SU-DHL-6 (cell line): ENCODE measurements at regions not wholly inside any gene's neighbourhood (a gene's known extent, or its start where the extent isn't known, plus 50 kb on each side); places are given as distances from the start of the nearest gene placed in this dataset.

ENCODE experiments used
- CTCF ChIP-seq: fragments of 200-600 bp; sonication (generic); IDR thresholded peaks from one replicate; pipeline ENCODE4 v1.5.1; 2017; ENCODE audit warnings: antibody characterized with exemption, mild to moderate bottlenecking, low read length, moderate library complexity; ENCODE audit not compliant: insufficient read depth, poor library complexity, severe bottlenecking
- EZH2phosphoT487 ChIP-seq: fragments of 200-600 bp; sonication (generic), shearing (Covaris generic); conservative IDR thresholded peaks from 2 replicates; pipeline ENCODE4 v1.6.1; 2018; ENCODE audit warnings: mild to moderate bottlenecking, antibody characterized with exemption, low read length, moderate library complexity, mixed read lengths

GRCh38 chr12:66879409-66879808, 200.5 kb upstream of the GRIP1 start:
- TF ChIP-seq CTCF (no peak), EZH2phosphoT487 (no peak)
